GM23338 (cell line): ENCODE measurements at regions not wholly inside any gene's neighbourhood (a gene's known extent, or its start where the extent isn't known, plus 50 kb on each side); places are given as distances from the start of the nearest gene placed in this dataset.

Source experiments
- ATAC-seq: fragments of 200-7000 bp; cut with Tn5 transposase; 3 replicates; pipeline ENCODE4 v1.9.1; 2020
- DNase-seq: peaks from one replicate; pipeline ENCODE4 v3.0.0-alpha.2; 2015; ENCODE audit warnings: low spot score
- H2AFZ ChIP-seq: fragments of 200-600 bp; sonication (generic); 2 replicates; pipeline ENCODE4 v1.8.0; 2016; ENCODE audit warnings: antibody characterized with exemption, mild to moderate bottlenecking, moderate library complexity
- H3F3A ChIP-seq: fragments of 200-600 bp; sonication (generic); replicated peaks from 2 replicates; pipeline ENCODE4 v1.8.0; 2017; ENCODE audit warnings: antibody characterized with exemption, mixed run types, low read depth
- H3K27ac ChIP-seq: fragments of 200-600 bp; sonication (generic); 2 replicates; pipeline ENCODE4 v1.6.1; 2016; ENCODE audit warnings: low read depth
- H3K27me3 ChIP-seq: fragments of 200-600 bp; sonication (generic); 2 replicates; pipeline ENCODE4 v1.8.0; 2016; ENCODE audit warnings: mild to moderate bottlenecking, mixed run types, moderate library complexity; ENCODE audit not compliant: insufficient read depth
- H3K36me3 ChIP-seq: fragments of 200-600 bp; sonication (generic); 2 replicates; pipeline ENCODE4 v1.8.0; 2016; ENCODE audit warnings: mild to moderate bottlenecking; ENCODE audit not compliant: insufficient read depth
- H3K4me1 ChIP-seq: fragments of 200-600 bp; sonication (generic); 2 replicates; pipeline ENCODE4 v1.8.0; 2016; ENCODE audit warnings: mild to moderate bottlenecking, moderate library complexity; ENCODE audit not compliant: insufficient read depth
- H3K4me2 ChIP-seq: fragments of 200-600 bp; sonication (generic); 2 replicates; pipeline ENCODE4 v1.7.1; 2017; ENCODE audit warnings: mixed run types
- H3K4me3 ChIP-seq: fragments of 200-600 bp; sonication (generic); 2 replicates; pipeline ENCODE4 v1.6.1; 2016; ENCODE audit warnings: mixed run types
- H3K79me2 ChIP-seq: fragments of 200-600 bp; sonication (generic); replicated peaks from 2 replicates; pipeline ENCODE4 v1.8.0; 2017; ENCODE audit warnings: mild to moderate bottlenecking; ENCODE audit not compliant: insufficient read depth
- H3K9me2 ChIP-seq: fragments of 200-600 bp; sonication (generic); 2 replicates; pipeline ENCODE4 v1.8.0; 2017; ENCODE audit not compliant: insufficient read depth
- H4K20me1 ChIP-seq: fragments of 200-600 bp; sonication (generic); replicated peaks from 2 replicates; pipeline ENCODE4 v1.8.0; 2017; ENCODE audit warnings: mild to moderate bottlenecking; ENCODE audit not compliant: insufficient read depth
- H3K27ac Mint-ChIP-seq: 2 replicates; pipeline ENCODE4 v1.8.0; 2020; ENCODE audit warnings: inconsistent platforms, mild to moderate bottlenecking, moderate library complexity, mixed read lengths
- H3K27me3 Mint-ChIP-seq: 3 replicates; pipeline ENCODE4 v1.8.0; 2022; ENCODE audit warnings: low read depth, mild to moderate bottlenecking, moderate library complexity, mixed read lengths, inconsistent platforms; ENCODE audit not compliant: insufficient read depth, poor library complexity
- H3K36me3 Mint-ChIP-seq: 3 replicates; pipeline ENCODE4 v1.8.0; 2021; ENCODE audit warnings: low read depth, mild to moderate bottlenecking, inconsistent platforms, moderate library complexity, mixed read lengths
- H3K4me1 Mint-ChIP-seq: 3 replicates; pipeline ENCODE4 v1.8.0; 2020; ENCODE audit warnings: mild to moderate bottlenecking, inconsistent platforms, mixed read lengths
- H3K4me3 Mint-ChIP-seq: 3 replicates; pipeline ENCODE4 v1.8.0; 2021; ENCODE audit warnings: moderate library complexity, mild to moderate bottlenecking, inconsistent platforms, mixed read lengths
- H3K9me3 Mint-ChIP-seq: 3 replicates; pipeline ENCODE4 v1.8.0; 2020; ENCODE audit warnings: moderate library complexity, mild to moderate bottlenecking, inconsistent platforms, mixed read lengths
- CREB1 ChIP-seq: fragments of 250-450 bp; sonication (Bioruptor Pico); IDR thresholded peaks from 2 replicates; pipeline ENCODE4 v1.5.0; 2020; ENCODE audit warnings: low read depth, mild to moderate bottlenecking, moderate library complexity
- EZH2 ChIP-seq: fragments of 200-600 bp; sonication (generic); IDR thresholded peaks from one replicate; pipeline ENCODE4 v1.8.0; 2017; ENCODE audit warnings: antibody characterized with exemption, mild to moderate bottlenecking, low read depth; ENCODE audit not compliant: unreplicated experiment
- JUNB ChIP-seq: IDR thresholded peaks from one replicate; pipeline ENCODE4 v1.6.1; 2016; ENCODE audit warnings: antibody characterized with exemption; ENCODE audit not compliant: unreplicated experiment
- ZNF114 ChIP-seq: fragments of 250-450 bp; sonication (Bioruptor Pico); IDR thresholded peaks from 2 replicates; pipeline ENCODE4 v1.5.0; 2020; ENCODE audit warnings: mild to moderate bottlenecking, moderate library complexity
- TF ChIP-seq, protein P1 (sequence below): fragments of 250-450 bp; sonication (Bioruptor Pico); IDR thresholded peaks from 2 replicates; pipeline ENCODE4 v1.5.0; 2020; ENCODE audit warnings: mild to moderate bottlenecking, moderate library complexity

DNA sequence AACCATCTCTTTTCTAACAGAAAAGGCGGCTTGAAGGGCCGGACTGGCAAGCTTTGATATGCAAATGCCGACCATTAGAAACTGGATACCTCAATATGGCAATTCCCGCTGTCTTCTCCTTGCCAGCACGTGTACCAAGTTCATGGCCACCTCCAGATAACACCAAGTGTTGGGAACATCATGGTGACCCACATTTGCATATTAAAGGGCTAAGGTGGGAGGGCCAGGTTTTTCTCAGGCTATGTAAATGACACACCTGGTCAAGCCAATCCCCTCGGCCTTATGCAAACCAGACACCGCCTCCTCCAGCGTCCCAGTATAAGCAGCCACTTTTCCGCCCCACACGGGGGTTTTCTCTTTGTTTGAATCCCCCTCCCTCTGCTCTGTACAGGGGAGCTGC, 110.7 kb downstream of the DACT2 start:
- H3K4me2 ChIP-seq = peak overlapping the region; percentile 9; the same call in 1 of the 2 replicates
- Mint-ChIP-seq H3K9me3 (peaks cover 14% of the 10 kb centered on the region), H3K36me3 (peaks cover 6% of the 10 kb centered on the region; the same call in 1 of the 3 replicates), H3K4me3 (peak overlapping the region; percentile 47), H3K4me1 (peaks cover 34% of the 10 kb centered on the region), H3K27me3 (peaks cover 24% of the 10 kb centered on the region), H3K27ac (peak overlapping the region; percentile 32; the same call in 1 of the 2 replicates)
- TF ChIP-seq, protein P1, sequence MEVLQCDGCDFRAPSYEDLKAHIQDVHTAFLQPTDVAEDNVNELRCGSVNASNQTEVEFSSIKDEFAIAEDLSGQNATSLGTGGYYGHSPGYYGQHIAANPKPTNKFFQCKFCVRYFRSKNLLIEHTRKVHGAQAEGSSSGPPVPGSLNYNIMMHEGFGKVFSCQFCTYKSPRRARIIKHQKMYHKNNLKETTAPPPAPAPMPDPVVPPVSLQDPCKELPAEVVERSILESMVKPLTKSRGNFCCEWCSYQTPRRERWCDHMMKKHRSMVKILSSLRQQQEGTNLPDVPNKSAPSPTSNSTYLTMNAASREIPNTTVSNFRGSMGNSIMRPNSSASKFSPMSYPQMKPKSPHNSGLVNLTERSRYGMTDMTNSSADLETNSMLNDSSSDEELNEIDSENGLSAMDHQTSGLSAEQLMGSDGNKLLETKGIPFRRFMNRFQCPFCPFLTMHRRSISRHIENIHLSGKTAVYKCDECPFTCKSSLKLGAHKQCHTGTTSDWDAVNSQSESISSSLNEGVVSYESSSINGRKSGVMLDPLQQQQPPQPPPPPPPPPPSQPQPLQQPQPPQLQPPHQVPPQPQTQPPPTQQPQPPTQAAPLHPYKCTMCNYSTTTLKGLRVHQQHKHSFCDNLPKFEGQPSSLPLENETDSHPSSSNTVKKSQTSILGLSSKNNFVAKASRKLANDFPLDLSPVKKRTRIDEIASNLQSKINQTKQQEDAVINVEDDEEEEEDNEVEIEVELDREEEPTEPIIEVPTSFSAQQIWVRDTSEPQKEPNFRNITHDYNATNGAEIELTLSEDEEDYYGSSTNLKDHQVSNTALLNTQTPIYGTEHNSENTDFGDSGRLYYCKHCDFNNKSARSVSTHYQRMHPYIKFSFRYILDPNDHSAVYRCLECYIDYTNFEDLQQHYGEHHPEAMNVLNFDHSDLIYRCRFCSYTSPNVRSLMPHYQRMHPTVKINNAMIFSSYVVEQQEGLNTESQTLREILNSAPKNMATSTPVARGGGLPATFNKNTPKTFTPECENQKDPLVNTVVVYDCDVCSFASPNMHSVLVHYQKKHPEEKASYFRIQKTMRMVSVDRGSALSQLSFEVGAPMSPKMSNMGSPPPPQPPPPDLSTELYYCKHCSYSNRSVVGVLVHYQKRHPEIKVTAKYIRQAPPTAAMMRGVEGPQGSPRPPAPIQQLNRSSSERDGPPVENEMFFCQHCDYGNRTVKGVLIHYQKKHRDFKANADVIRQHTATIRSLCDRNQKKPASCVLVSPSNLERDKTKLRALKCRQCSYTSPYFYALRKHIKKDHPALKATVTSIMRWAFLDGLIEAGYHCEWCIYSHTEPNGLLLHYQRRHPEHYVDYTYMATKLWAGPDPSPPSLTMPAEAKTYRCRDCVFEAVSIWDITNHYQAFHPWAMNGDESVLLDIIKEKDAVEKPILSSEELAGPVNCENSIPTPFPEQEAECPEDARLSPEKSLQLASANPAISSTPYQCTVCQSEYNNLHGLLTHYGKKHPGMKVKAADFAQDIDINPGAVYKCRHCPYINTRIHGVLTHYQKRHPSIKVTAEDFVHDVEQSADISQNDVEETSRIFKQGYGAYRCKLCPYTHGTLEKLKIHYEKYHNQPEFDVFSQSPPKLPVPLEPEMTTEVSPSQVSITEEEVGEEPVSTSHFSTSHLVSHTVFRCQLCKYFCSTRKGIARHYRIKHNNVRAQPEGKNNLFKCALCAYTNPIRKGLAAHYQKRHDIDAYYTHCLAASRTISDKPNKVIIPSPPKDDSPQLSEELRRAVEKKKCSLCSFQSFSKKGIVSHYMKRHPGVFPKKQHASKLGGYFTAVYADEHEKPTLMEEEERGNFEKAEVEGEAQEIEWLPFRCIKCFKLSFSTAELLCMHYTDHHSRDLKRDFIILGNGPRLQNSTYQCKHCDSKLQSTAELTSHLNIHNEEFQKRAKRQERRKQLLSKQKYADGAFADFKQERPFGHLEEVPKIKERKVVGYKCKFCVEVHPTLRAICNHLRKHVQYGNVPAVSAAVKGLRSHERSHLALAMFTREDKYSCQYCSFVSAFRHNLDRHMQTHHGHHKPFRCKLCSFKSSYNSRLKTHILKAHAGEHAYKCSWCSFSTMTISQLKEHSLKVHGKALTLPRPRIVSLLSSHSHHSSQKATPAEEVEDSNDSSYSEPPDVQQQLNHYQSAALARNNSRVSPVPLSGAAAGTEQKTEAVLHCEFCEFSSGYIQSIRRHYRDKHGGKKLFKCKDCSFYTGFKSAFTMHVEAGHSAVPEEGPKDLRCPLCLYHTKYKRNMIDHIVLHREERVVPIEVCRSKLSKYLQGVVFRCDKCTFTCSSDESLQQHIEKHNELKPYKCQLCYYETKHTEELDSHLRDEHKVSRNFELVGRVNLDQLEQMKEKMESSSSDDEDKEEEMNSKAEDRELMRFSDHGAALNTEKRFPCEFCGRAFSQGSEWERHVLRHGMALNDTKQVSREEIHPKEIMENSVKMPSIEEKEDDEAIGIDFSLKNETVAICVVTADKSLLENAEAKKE (CRISPR knock-in tag) = peak; percentile 83
- TF ChIP-seq CREB1 (CRISPR knock-in tag) (peak; percentile 58), EZH2 (no peak), ZNF114 (CRISPR knock-in tag) (peak; percentile 57; the same call in 1 of the 2 replicates)
- H3K4me1 ChIP-seq = 0 out of 2 replicates have a peak, but pooled peaks cover 3% of the 10 kb centered on the region
- H2AFZ ChIP-seq = peak overlapping the region; percentile 34; the same call in 1 of the 2 replicates
- H3K9me2 ChIP-seq = no peaks in the 10 kb centered on the region
- no peak overlapping the region for H3K4me3 ChIP-seq
- no peaks in the 10 kb centered on the region for H3K27me3 ChIP-seq
- no peaks in the 10 kb centered on the region for H3K36me3 ChIP-seq
- no peak overlapping the region for H3K27ac ChIP-seq
- DNase-seq (peak; percentile 94), ATAC-seq (peak; percentile 92)
- no peaks in the 10 kb centered on the region for H3F3A ChIP-seq
- H3K79me2 ChIP-seq = no peaks in the 10 kb centered on the region
- no peaks in the 10 kb centered on the region for H4K20me1 ChIP-seq

DNA sequence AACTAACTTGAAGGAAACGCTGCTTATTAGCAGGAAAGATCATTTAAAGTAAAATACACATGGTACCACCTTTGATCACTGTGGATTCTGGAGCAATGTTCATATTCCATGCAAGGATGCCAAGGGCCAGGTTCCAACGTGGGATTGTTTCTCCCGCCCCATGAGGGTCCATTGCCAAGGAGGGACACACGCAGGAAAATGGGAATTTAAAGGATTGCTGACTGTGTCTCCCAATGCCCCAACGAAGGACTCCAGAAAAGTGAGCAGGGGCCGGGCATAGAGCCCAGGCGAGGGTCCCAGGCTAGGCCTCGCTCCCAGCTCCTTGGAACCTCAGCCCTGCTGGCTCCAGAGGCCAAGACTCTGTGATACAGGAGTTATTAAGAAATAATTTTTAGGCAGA, 111.2 kb downstream of the DACT2 start:
- Histone ChIP-seq H3K36me3 (no peaks in the 10 kb centered on the region), H3K4me2 (no peak overlapping the region), H3K4me3 (no peak overlapping the region), H2AFZ (no peak overlapping the region), H3F3A (no peaks in the 10 kb centered on the region), H3K79me2 (no peaks in the 10 kb centered on the region), H3K9me2 (no peaks in the 10 kb centered on the region), H3K27me3 (no peaks in the 10 kb centered on the region), H3K4me1 (0 out of 2 replicates have a peak, but pooled peaks cover 3% of the 10 kb centered on the region), H3K27ac (no peak overlapping the region), H4K20me1 (no peaks in the 10 kb centered on the region)
- H3K27me3 Mint-ChIP-seq = peaks cover 24% of the 10 kb centered on the region
- H3K4me3 Mint-ChIP-seq = no peak overlapping the region
- H3K9me3 Mint-ChIP-seq = peaks cover 14% of the 10 kb centered on the region
- no peak for DNase-seq
- H3K27ac Mint-ChIP-seq = no peak overlapping the region
- ATAC-seq = peak; percentile 13
- peaks cover 34% of the 10 kb centered on the region for H3K4me1 Mint-ChIP-seq
- H3K36me3 Mint-ChIP-seq = peaks cover 6% of the 10 kb centered on the region; the same call in 1 of the 3 replicates
- TF ChIP-seq JUNB = no peak
- TF ChIP-seq, protein P1 (CRISPR knock-in tag) = no peak
